ENCODE measurements at regions not wholly inside any gene's neighbourhood (a gene's known extent, or its start where the extent isn't known, plus 50 kb on each side); places are given as distances from the start of the nearest gene placed in this dataset.

- Mint-ChIP-seq H3K27ac (no peak overlapping the region), H3K27me3 (no peaks in the 10 kb centered on the region), H3K36me3 (no peaks in the 10 kb centered on the region), H3K4me1 (no peaks in the 10 kb centered on the region), H3K9me3 (no peaks in the 10 kb centered on the region), H3K4me3 (no peak overlapping the region)
These were observed 377.4 kb upstream of the ACVR2A start for GRCh38 chr2:147467441-147467840.

- Mint-ChIP-seq H3K4me3 (no peak overlapping the region), H3K27me3 (no peaks in the 10 kb centered on the region), H3K36me3 (no peaks in the 10 kb centered on the region), H3K9me3 (peaks cover 0 to 2% (median 0%) of the 10 kb centered on the region in 3 donors), H3K27ac (no peak overlapping the region), H3K4me1 (no peaks in the 10 kb centered on the region)
These were observed 380.0 kb upstream of the ACVR2A start for GRCh38 chr2:147464737-147465357.

GRCh38 chr2:147463881-147464520 lies 380.8 kb upstream of the ACVR2A start:
- no peaks in the 10 kb centered on the region for H3K4me1 Mint-ChIP-seq
- H3K4me3 Mint-ChIP-seq: no peak overlapping the region
- H3K27me3 Mint-ChIP-seq: no peaks in the 10 kb centered on the region
- no peak overlapping the region for H3K27ac Mint-ChIP-seq
- no peaks in the 10 kb centered on the region for H3K36me3 Mint-ChIP-seq
- H3K9me3 Mint-ChIP-seq: peaks cover 0 to 2% (median 0%) of the 10 kb centered on the region in 3 donors

- H3K36me3 Mint-ChIP-seq: no peaks in the 10 kb centered on the region
- peaks cover 0 to 2% (median 0%) of the 10 kb centered on the region in 3 donors for H3K9me3 Mint-ChIP-seq
- no peaks in the 10 kb centered on the region for H3K4me1 Mint-ChIP-seq
- H3K27me3 Mint-ChIP-seq: no peaks in the 10 kb centered on the region
- no peak overlapping the region for H3K27ac Mint-ChIP-seq
- H3K4me3 Mint-ChIP-seq: no peak overlapping the region
These were observed 384.7 kb upstream of the ACVR2A start for GRCh38 chr2:147460155-147460554.

GRCh38 chr2:147456779-147457178 lies 388.1 kb upstream of the ACVR2A start:
- Mint-ChIP-seq H3K27me3 (no peaks in the 10 kb centered on the region), H3K4me3 (no peak overlapping the region), H3K27ac (no peak overlapping the region), H3K4me1 (no peaks in the 10 kb centered on the region), H3K9me3 (peaks cover 0 to 2% (median 0%) of the 10 kb centered on the region in 3 donors), H3K36me3 (no peaks in the 10 kb centered on the region)

GRCh38 chr2:147451902-147452515 lies 392.8 kb upstream of the ACVR2A start:
- H3K4me3 Mint-ChIP-seq: no peak overlapping the region
- no peaks in the 10 kb centered on the region for H3K27me3 Mint-ChIP-seq
- H3K9me3 Mint-ChIP-seq: no peaks in the 10 kb centered on the region
- H3K4me1 Mint-ChIP-seq: no peaks in the 10 kb centered on the region
- H3K27ac Mint-ChIP-seq: no peak overlapping the region
- no peaks in the 10 kb centered on the region for H3K36me3 Mint-ChIP-seq

GRCh38 chr2:147450661-147451510 lies 393.9 kb upstream of the ACVR2A start:
- Mint-ChIP-seq H3K4me3 (no peak overlapping the region), H3K9me3 (peaks cover 0 to 1% (median 0%) of the 10 kb centered on the region in 3 donors), H3K27me3 (no peaks in the 10 kb centered on the region), H3K27ac (no peak overlapping the region), H3K4me1 (no peaks in the 10 kb centered on the region), H3K36me3 (no peaks in the 10 kb centered on the region)

GRCh38 chr2:147449323-147449991 lies 395.4 kb upstream of the ACVR2A start:
- Mint-ChIP-seq H3K9me3 (peaks cover 0 to 2% (median 0%) of the 10 kb centered on the region in 3 donors), H3K4me3 (no peak overlapping the region), H3K36me3 (no peaks in the 10 kb centered on the region), H3K4me1 (no peaks in the 10 kb centered on the region), H3K27me3 (no peaks in the 10 kb centered on the region), H3K27ac (no peak overlapping the region)

- no peaks in the 10 kb centered on the region for H3K36me3 Mint-ChIP-seq
- no peaks in the 10 kb centered on the region for H3K4me1 Mint-ChIP-seq
- peaks cover 0 to 2% (median 0%) of the 10 kb centered on the region in 3 donors for H3K9me3 Mint-ChIP-seq
- H3K27me3 Mint-ChIP-seq: no peaks in the 10 kb centered on the region
- H3K27ac Mint-ChIP-seq: no peak overlapping the region
- no peak overlapping the region for H3K4me3 Mint-ChIP-seq
These were observed 402.0 kb upstream of the ACVR2A start for GRCh38 chr2:147442816-147443215.

- no peak overlapping the region for H3K4me3 Mint-ChIP-seq
- H3K36me3 Mint-ChIP-seq: peaks cover 1% of the 10 kb centered on the region
- peaks cover 0 to 2% (median 0%) of the 10 kb centered on the region in 3 donors for H3K9me3 Mint-ChIP-seq
- H3K27ac Mint-ChIP-seq: no peak overlapping the region
- H3K4me1 Mint-ChIP-seq: no peaks in the 10 kb centered on the region
- H3K27me3 Mint-ChIP-seq: no peaks in the 10 kb centered on the region
These were observed 403.6 kb upstream of the ACVR2A start for GRCh38 chr2:147441182-147441581.

- Mint-ChIP-seq H3K4me3 (no peak overlapping the region), H3K27ac (no peak overlapping the region), H3K36me3 (peaks cover 1% of the 10 kb centered on the region), H3K27me3 (no peaks in the 10 kb centered on the region), H3K9me3 (no peaks in the 10 kb centered on the region), H3K4me1 (no peaks in the 10 kb centered on the region)
These were observed 404.1 kb upstream of the ACVR2A start for GRCh38 chr2:147440734-147441133.

GRCh38 chr2:147439986-147440385 lies 404.8 kb upstream of the ACVR2A start:
- Mint-ChIP-seq H3K4me1 (no peaks in the 10 kb centered on the region), H3K27me3 (no peaks in the 10 kb centered on the region), H3K4me3 (no peak overlapping the region), H3K9me3 (no peaks in the 10 kb centered on the region), H3K27ac (peak overlapping the region in 1 of 3 donors; percentile 29), H3K36me3 (peaks cover 1% of the 10 kb centered on the region)

GRCh38 chr2:147438882-147439281 lies 405.9 kb upstream of the ACVR2A start:
- peaks cover 1% of the 10 kb centered on the region for H3K36me3 Mint-ChIP-seq
- H3K27ac Mint-ChIP-seq: no peak overlapping the region
- H3K27me3 Mint-ChIP-seq: no peaks in the 10 kb centered on the region
- no peaks in the 10 kb centered on the region for H3K9me3 Mint-ChIP-seq
- no peaks in the 10 kb centered on the region for H3K4me1 Mint-ChIP-seq
- H3K4me3 Mint-ChIP-seq: no peak overlapping the region

GRCh38 chr2:147433822-147434221 lies 411.0 kb upstream of the ACVR2A start:
- Mint-ChIP-seq H3K9me3 (no peaks in the 10 kb centered on the region), H3K27me3 (no peaks in the 10 kb centered on the region), H3K4me1 (no peaks in the 10 kb centered on the region), H3K27ac (no peak overlapping the region), H3K4me3 (no peak overlapping the region), H3K36me3 (peaks cover 1% of the 10 kb centered on the region)

- Mint-ChIP-seq H3K9me3 (no peaks in the 10 kb centered on the region), H3K36me3 (peaks cover 2% of the 10 kb centered on the region), H3K27me3 (no peaks in the 10 kb centered on the region), H3K4me1 (no peaks in the 10 kb centered on the region), H3K27ac (no peak overlapping the region), H3K4me3 (no peak overlapping the region)
These were observed 414.4 kb upstream of the ACVR2A start for GRCh38 chr2:147430408-147430807.
